NCI-H2107 treated with DMSO at 0.1 percent for 48 hours (cell line): ENCODE measurements at regions not wholly inside any gene's neighbourhood (a gene's known extent, or its start where the extent isn't known, plus 50 kb on each side); places are given as distances from the start of the nearest gene placed in this dataset.
"Not testable (repeated sequence)": the region's sequence is repeated elsewhere in the genome, so short reads cannot be mapped to it uniquely, and the experiment has no call there.

Source experiments
- DNase-seq: peaks from one replicate; lab custom pipeline; 2025; ENCODE audit not compliant: unreplicated experiment; lab: John Stamatoyannopoulos, UW

DNA sequence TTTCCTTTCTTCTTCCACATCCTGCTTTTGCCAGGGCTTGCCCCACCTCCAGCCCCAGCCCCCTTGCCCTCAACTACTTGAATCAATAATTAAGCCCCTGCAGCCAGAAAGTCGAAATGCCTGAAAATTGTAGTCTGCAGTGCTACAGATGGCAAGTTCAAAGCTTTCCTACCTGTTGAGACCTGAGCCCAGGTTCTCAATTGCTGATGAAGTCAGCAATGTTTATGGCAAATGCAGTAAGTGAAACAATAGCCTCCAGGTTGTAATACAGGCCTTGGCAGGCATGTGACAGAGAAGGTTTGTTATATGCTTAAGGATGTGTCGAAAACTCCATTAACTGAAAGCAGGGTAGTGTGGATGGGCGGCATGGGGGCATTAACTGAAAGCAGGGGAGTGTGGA is 181.1 kb upstream of the SESN3 start:
- DNase-seq, result no peak

DNA sequence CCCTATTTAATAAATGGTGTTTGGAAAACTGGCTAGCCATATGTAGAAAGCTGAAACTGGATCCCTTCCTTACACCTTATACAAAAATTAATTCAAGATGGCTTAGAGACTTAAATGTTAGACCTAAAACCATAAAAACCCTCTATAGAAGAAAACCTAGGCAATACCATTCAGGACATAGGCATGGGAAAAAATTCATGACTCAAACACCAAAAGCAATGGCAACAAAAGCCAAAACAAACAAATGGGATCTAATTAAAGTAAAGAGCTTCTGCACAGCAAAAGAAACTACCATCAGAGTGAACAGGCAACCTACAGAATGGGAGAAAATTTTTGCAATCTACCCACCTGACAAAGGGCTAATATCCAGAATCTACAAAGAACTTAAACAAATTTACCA is 179.7 kb upstream of the SESN3 start:
- DNase-seq, result not testable (repeated sequence)

DNA sequence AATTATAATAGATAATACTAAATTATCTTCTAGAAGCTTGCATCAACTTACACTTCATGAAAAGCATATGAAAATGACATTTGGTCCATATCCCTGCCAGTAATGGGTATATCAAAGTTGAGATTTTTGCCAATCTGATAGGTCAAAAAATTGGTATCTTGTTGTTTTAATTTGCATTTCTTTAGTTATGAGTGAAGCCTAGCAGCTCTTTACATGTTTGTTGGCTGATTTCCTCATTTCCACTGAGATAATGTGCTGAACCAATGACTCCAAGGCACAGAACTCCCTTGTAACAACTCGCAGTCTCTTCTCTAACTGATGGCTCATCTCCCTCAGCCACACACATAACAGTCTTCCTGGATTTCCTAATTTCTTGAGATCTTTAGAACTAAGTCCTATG is 175.3 kb upstream of the SESN3 start:
- DNase-seq, result no peak

DNA sequence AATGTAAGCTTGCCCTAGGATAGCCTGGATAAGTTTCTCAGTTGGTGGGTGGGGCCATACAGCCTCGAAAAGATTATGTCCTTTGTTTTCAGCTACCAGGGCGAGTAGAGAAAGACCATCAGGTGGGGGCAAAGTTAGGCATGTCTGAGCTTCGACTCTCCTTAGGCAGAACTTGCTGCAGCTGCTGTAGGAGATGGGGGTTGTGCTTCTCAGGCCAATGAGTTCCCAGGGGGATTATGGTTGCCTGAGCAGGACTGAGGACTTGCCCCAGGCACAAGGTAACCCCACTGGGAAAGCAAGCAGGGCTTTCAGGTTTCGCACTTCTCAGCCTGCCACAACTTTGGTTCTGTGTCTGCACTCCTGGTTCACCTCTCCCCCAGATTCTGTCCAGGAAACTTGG is 173.4 kb upstream of the SESN3 start:
- no peak for DNase-seq

DNA sequence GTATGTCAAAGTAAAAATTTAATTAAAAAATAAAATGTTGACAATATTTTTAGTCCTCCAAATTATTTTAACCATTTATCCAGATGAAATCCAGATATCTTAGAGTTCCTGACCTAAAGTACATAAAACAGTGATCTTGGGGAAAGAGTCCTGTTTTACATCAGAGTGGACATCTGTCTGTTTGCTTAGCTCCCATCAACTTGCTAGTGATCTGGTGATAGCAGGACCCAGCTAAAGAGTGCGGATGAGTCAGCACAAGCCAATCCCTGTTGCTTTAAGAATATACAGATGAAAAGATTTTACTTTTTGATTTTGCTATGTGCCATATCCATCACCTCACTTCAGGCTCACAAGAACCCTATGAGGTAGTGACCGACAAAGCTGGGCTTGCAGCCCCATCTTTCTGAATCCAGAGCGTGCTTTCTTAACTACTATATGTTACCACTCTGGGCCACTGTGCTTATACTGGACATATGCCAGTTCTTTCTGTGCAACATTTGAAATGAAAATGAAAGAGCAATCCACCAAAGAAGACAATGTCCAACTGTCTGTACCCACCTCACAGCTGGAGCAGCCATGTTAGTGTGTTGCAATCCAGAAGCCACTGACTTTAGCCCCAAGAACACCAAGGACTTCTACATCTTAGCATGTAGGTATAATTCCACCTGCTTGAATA is 167.6 kb upstream of the SESN3 start:
- no peak for DNase-seq

DNA sequence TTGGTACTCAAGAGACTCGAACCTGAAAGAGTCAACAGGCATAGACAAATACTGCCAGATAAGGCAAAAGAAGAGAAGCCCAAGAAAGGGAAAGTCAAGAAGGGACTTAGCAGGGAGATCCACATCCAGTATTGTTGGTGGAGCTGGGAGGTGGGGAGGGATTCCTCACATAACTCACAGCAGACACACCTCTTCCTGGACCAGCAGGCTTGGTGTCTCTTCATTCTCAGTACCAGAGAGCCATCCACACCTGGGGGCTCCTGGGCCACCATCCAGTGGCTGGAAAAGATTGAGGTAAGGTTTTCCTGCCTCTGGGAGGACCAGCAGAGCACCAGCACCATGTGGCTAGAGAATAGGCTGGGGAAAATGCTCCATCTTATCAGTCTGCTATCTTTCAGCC is 161.6 kb upstream of the SESN3 start:
- no peak for DNase-seq

DNA sequence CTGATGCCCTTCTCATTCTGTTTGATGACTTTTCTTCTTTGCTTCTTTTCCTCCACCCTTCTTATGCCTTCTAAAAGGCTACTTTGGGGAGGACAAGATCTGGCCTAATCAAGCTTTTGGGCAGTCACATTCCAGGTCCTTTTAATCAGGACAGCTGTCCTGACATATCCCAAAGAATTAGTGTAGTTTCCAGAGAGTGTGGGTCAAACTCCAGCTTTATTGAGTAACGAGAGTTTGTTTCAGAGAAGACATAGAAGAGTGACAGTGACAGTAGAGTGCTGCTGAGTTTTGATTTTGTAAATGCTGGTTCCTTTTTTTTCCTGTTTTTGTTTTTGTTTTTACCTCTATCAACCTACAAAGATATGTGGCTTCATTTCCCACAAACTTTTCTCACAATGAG is 158.4 kb upstream of the SESN3 start:
- no peak for DNase-seq

DNA sequence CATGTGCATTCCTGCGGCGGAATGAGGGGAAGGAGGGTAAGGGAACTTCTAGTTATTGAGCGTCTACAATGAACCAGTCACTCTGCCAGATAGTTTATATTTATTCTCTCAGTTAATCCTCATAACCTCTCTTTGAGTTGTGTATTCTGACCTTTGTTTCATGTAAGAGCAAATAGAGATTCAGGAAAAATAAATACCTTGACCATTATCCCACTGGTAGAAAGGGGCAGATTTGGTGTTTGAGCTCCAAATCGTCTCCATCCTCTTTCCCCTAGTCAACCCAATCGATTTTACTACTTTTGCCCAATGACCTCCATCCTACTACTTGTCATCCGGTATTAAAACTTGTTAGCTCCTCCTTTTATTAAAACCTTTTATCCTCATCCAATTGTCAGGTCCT is 157.1 kb upstream of the SESN3 start:
- DNase-seq, result no peak

DNA sequence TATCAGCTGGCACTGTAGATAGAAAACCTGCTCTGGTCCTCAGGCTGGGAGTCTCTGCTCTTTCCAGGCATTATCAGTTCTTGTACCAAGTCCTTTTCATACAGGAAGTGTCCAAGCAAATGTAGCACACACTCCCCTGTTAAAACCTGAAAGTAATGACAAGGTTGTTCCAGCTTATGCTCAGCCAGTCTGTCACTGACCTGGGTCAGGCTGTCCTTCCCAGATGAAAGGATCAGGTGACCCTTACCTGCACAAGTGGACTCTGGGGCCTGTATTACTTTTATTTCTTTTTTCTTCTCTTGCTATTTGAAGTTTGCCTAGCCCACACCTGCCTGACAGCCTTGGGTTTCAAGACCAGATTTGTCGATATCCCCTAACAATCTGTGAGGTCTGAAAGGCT is 156.3 kb upstream of the SESN3 start:
- no peak for DNase-seq

DNA sequence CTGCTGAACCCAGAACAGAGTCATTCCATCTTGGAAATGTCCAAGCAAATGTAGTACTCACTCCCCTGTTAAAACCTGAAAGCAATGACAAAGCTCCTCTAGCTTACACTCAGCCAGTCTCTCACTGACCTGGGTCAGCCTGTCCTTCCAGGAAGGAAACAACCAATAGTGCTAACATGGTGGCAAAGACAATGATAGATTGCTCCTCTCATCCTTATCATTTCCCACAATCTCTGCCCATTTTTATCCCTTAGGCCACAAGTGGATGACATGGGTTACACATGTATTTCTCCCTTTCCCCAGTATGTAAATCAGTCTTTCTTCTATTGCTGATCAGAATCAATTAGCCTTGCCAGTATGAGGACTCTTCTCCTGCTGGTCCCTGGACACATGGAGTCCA is 154.6 kb upstream of the SESN3 start:
- DNase-seq, result no peak

DNA sequence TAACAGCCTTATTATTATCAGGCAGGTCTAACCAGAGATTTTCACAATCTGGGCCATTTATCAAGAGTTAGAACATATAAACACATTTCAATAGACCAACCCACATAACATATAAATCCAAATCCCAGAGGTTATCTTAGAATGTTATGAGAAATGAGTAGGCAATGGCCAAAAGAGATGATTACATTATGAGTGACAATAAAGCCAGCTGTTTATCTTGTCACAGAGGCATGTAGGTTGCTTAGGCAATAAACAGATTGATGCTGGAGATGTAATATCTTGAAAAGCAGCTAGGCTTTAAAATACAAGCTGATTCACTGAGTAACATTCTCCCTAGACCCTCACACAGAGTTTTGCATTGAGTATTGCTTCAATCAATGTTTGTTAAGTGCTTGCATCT is 148.5 kb upstream of the SESN3 start:
- no peak for DNase-seq

DNA sequence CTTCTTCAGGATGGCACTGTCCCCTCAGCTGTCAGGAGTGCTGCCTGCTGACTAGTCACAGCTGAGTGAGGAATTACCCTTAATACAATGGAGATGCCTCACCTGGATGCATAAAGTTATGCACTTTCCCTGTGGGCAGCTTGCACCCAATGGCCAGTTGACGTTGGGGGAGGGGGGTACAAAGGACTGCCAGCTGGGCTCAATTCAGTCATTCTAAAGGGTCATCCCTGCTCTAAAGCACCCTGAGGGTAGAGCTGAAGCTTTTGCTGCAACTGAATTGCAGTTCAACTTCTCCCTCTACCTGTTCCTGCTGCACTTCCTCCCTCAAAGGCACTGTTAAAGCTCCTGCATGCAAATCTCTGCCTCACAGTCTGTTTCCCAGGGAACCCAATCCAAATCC is 147.8 kb upstream of the SESN3 start:
- DNase-seq, result no peak

DNA sequence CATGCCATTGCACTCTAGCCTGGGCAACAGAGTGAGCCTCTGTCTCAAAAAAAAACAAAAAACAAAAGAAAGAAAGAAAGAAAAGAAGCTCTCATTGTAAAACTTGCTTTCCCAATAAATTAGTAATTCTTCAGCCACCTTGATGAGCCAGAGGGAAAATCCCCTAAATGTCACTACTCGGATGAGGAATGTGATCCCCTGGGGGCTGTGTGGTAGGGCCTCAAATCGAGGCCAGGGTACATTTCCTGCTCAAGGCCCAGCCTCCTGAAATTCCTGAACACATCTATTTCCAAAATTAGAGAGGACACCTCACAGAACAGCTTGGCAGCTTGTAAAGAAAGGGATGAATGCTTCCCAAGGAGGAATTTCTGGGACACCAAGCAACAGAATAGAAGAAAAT is 147.1 kb upstream of the SESN3 start:
- no peak for DNase-seq

DNA sequence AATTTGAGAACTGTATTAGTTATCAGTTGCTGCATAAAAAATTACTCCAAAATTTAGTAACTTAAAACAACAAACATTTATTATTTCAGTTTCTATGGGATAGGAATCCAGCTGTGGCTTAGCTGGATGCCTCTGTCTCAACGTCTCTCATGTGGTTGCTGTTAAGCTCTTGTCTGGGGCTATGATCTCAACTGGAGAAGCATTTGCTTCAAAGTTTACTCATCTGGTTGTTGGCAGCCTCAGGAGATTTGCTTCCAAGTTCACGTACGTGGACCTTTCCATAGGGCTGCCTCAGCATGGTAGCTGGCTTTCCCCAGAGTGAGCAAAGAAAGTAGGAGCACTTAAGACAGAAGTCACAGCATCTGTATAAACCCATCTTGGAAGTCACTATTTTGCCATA is 144.9 kb upstream of the SESN3 start:
- DNase-seq, result no peak

DNA sequence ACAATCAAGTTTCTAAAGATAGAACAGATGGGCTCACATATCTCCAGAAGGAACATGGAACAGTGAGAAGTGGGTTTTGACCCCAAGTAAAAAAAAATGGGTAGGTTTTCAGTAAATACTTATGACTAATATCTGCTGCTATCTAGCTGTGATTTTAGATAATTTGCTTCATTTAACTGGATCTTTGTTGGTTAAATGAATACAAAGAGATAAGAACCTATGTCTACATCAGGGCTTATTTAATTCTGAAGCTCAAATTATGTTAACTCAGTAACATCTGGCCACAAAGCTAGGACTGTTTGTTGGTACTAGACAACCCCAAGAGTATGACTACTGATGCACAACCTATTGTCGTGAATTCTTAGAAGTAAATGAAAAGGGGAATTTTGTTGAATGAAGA is 144.4 kb upstream of the SESN3 start:
- no peak for DNase-seq

DNA sequence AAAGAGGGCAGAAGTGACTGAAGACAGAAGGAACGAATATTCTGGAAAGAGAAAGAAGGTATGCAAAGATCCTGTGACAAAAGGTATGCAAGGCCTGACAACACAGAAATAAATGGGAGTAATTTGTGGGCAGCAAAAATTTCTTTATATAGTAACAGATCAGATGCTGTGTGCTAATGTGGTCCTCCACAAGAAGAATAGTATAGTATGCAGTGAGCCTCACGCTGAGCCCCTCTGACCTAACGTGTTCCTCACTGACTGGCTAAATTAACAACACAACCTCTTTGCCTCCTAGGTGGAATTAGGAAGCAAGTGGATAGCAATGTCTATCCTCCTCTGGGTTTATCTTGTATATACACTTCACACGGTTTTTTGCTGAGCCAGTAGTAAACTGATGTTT is 143.1 kb upstream of the SESN3 start:
- no peak for DNase-seq

DNA sequence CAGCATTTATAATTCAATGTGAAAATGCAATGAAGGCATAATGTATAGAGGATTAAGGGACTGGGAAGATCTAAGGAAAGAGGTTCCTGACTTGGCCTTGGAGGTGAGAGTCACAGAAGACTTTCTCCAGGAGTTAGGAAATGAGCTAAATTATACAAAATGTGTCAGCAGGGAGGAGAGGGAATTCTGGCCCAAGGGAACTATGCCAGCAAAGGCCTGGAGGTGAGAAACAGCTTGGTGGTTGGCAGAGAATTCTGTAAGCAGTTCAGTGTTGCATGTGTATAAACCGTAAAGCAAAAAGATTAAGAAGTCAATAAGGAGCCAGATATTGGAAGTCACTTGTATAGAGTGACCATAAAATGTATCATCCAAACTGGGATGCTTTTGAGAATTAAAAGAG is 142.2 kb upstream of the SESN3 start:
- DNase-seq, result no peak

DNA sequence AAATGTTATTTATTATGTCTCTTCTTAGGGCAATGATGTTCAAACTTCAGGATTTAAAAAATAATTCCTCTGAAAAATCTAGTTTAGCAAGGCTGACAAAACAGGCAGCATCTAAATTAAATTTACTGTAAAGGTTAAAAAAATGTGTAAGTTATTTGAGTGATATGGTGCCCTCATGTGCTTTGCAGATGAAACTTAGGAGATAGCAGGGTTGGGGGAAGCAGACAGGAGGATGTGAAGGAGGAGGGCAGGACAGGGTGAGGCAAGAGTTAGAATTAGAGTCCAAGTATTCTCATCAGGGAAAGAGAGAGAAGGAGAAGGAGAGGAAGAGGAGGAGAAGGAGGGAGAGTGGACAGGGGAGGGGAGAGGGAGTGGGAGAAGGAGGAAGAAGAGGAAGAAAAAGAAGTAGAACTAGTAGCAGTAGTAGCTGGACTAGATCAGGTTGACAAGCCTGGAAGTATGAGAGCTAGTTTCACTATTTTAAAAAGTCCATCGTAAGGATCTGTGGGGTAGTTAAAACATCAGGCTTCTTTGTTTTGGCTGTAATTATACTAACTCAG is 141.2 kb upstream of the SESN3 start:
- no peak for DNase-seq

DNA sequence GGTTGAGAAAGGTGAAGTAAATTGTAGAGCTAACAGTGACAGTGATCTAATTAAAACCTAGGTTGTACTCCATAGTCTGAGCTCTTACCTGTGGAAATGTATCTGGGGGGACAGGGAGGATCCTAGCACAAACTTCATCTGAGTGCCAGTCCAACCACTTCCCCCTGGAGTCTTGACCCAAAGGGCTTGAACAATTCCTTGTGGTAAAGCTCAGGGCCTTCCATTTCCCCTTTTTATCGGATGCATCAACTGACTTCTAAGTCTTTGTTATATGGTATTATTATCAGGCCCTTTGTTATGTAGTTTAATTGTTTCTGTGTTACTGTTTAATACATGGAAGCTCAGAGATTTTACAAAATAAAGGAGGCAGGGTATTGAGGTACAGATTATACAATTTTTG is 140.2 kb upstream of the SESN3 start:
- DNase-seq, result no peak

DNA sequence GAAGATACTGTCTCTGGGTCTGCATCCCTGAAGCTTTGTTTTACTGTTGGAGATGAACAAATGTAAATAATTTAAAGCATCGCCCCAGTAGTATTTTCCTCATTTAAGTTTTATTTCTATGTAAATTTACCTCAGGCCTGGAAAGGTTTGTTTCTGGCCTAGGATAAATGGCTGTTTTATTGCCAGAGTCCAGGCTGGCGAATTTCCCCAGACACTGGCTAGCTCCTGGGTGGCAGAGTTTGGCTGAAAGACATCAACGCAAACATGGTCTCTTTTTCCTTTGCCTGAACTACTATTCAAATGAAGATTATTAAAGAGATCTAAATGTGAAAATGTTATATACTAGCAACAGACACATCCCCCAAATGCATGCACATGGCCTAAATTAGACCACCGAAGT is 136.7 kb upstream of the SESN3 start:
- no peak for DNase-seq

DNA sequence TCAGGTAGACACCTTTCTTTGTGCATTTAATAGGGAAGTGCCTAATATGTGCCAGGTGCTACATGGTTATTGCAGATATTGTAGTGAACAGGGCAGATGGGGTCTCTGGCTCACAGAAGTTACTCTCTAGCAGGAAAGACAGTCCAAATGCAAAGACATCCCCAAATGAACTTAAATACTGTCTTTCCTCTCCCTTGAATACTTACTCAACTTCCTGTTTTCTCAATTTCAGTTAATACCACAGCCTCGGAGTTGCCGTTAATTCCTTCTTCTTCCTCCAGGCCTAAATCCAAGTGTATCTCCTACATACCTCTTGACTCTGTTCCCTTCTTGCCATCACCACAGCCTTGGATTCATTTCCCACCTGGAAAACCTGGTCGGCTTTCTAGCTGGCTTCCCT is 134.3 kb upstream of the SESN3 start:
- no peak for DNase-seq

DNA sequence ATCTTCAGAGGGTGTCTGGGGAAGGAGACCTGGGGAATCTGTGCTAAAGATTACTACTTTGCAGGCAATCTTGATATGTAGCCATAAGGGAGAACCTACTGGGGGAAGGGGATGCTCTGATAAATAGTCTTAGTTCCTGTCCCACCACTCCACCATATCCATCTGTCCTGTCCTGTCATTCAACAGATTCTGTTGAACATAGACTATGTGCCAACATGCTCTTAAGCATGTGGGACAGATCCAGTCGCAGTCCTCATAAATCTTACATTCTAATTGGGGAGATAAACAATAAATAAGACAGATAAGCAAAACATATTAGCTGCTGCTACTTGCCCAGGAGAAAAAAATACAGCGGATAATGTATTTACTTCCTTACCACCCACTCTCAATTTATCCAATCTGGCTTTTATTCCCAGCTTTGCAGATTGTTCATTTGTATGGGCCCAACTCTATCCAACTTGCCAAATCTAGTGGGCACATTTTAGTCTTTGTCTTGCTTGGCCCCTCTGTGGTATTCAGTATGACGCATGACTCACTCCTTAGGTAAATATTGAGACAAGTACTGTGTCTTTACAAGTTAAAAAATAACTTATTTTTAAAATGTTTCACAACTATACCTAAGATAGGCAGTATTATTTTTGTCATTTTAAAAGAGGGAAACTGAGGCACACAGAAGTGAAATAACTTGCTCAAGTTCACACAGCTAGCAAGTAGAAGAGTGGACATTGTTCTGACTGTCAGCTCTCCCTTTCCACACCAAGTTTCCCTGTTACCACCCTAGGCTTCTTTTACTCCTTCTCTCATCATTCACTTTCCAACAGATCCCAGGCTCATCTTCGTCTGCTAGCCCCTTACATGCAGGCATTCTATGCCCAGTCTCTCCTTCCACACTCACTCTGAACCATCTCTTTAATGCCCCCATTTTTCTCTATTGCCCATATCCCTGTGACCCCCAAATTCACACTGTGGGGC is 133.6 kb upstream of the SESN3 start:
- no peak for DNase-seq
